GM04504 (cell line): ENCODE measurements at regions not wholly inside any gene's neighbourhood (a gene's known extent, or its start where the extent isn't known, plus 50 kb on each side); places are given as distances from the start of the nearest gene placed in this dataset.

Experiments
- DNase-seq: peaks from one replicate; pipeline ENCODE4 v3.0.0-alpha.2; 2012; ENCODE audit warnings: low read depth

- DNase-seq, result no peak
These were observed 96.8 kb downstream of the BOD1L2 start for GRCh38 chr18:57243624-57244179.

- no peak for DNase-seq
These were observed 102.3 kb downstream of the BOD1L2 start for GRCh38 chr18:57249179-57249578.

GRCh38 chr18:57249883-57250282 lies 102.5 kb upstream of the ST8SIA3 start:
- DNase-seq, result no peak

GRCh38 chr18:57251747-57252146 lies 100.6 kb upstream of the ST8SIA3 start:
- DNase-seq, result no peak

- no peak for DNase-seq
These were observed 98.5 kb upstream of the ST8SIA3 start for GRCh38 chr18:57253903-57254302.

- DNase-seq, result no peak
These were observed 94.1 kb upstream of the ST8SIA3 start for GRCh38 chr18:57258131-57258777.

- no peak for DNase-seq
These were observed 84.9 kb upstream of the ST8SIA3 start for GRCh38 chr18:57267368-57267925.

GRCh38 chr18:57269756-57270155 lies 82.6 kb upstream of the ST8SIA3 start:
- DNase-seq, result no peak

GRCh38 chr18:57270156-57270555 lies 82.2 kb upstream of the ST8SIA3 start:
- DNase-seq, result no peak

- no peak for DNase-seq
These were observed 79.2 kb upstream of the ST8SIA3 start for GRCh38 chr18:57273194-57273593.

GRCh38 chr18:57275111-57275510 lies 77.2 kb upstream of the ST8SIA3 start:
- DNase-seq, result no peak

- no peak for DNase-seq
These were observed 75.5 kb upstream of the ST8SIA3 start for GRCh38 chr18:57276829-57277228.

GRCh38 chr18:57278933-57279332 lies 73.4 kb upstream of the ST8SIA3 start:
- DNase-seq, result no peak

GRCh38 chr18:57281519-57281918 lies 70.8 kb upstream of the ST8SIA3 start:
- DNase-seq, result no peak

GRCh38 chr18:57286949-57287348 lies 65.4 kb upstream of the ST8SIA3 start:
- DNase-seq, result no peak

- no peak for DNase-seq
These were observed 64.6 kb upstream of the ST8SIA3 start for GRCh38 chr18:57287766-57288165.

GRCh38 chr18:57294547-57294946 lies 57.8 kb upstream of the ST8SIA3 start:
- no peak for DNase-seq

GRCh38 chr18:57296336-57296735 lies 56.0 kb upstream of the ST8SIA3 start:
- no peak for DNase-seq

GRCh38 chr18:57297306-57297705 lies 55.1 kb upstream of the ST8SIA3 start:
- DNase-seq, result no peak

GRCh38 chr18:57299931-57300330 lies 52.4 kb upstream of the ST8SIA3 start:
- DNase-seq, result no peak

GRCh38 chr18:57301573-57302559 lies 50.5 kb upstream of the ST8SIA3 start:
- DNase-seq, result no peak
